ENCODE measurements at regions not wholly inside any gene's neighbourhood (a gene's known extent, or its start where the extent isn't known, plus 50 kb on each side); places are given as distances from the start of the nearest gene placed in this dataset.

GRCh38 chr18:31252522-31252921 lies 65.4 kb upstream of the DSG1 start (continued):
- TF ChIP-seq, protein P1, sequence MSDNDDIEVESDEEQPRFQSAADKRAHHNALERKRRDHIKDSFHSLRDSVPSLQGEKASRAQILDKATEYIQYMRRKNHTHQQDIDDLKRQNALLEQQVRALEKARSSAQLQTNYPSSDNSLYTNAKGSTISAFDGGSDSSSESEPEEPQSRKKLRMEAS (IDR thresholded peaks at IDR 0.05) = no peak
- no peak for TF ChIP-seq SIN3A (conservative IDR thresholded peaks at IDR 0.05 in 1 of 2, IDR thresholded peaks at IDR 0.05 in 1 of 2; ENCODE audit: low read depth in 1 of 2, low read length in 2 of 2)
- TF ChIP-seq CHD1 (IDR thresholded peaks at IDR 0.05; ENCODE audit: low read depth, low read length) = no peak
- no peak for TF ChIP-seq JUND (IDR thresholded peaks at IDR 0.05; ENCODE audit: low read length)
- no peak for TF ChIP-seq ASH2L (IDR thresholded peaks at IDR 0.05; ENCODE audit: low read length)
- no peak for TF ChIP-seq RFX5 (IDR thresholded peaks at IDR 0.05; ENCODE audit: borderline replicate concordance, low read depth, low read length)

All from H1 (cell line).